HepG2 (cell line): ENCODE measurements at regions not wholly inside any gene's neighbourhood (a gene's known extent, or its start where the extent isn't known, plus 50 kb on each side); places are given as distances from the start of the nearest gene placed in this dataset.

ENCODE experiments used
- ATF6 ChIP-seq: sonication (generic); formaldehyde crosslinking; conservative IDR thresholded peaks from 2 replicates; pipeline ENCODE4 v1.4.0; 2020; ENCODE audit warnings: missing genetic modification reagents
- EP300 ChIP-seq, 3 experiments: sonication (generic) in 1 of 3; formaldehyde crosslinking in 1 of 3; IDR thresholded peaks; 2 replicates each; pipeline versions ENCODE4 v1.5.1 to v1.6.1; 2011 to 2020; ENCODE audit warnings: low read depth in 2 of 3, low read length in 2 of 3, borderline replicate concordance in 1 of 3, improper control_type of control experiment in 1 of 3, mild to moderate bottlenecking in 1 of 3, missing genetic modification reagents in 1 of 3, moderate library complexity in 1 of 3
- KLF15 ChIP-seq: sonication (generic); formaldehyde crosslinking; IDR thresholded peaks from 2 replicates; pipeline ENCODE4 v1.8.1; 2023; ENCODE audit warnings: borderline replicate concordance, mild to moderate bottlenecking, inconsistent platforms, missing genetic modification reagents, mixed read lengths
- MXI1 ChIP-seq: IDR thresholded peaks from 3 replicates; pipeline ENCODE4 v1.6.1; 2012; ENCODE audit warnings: low read depth, low read length, inconsistent platforms, borderline replicate concordance
- NBN ChIP-seq: fragments of 450-650 bp; conservative IDR thresholded peaks from 2 replicates; pipeline ENCODE4 v1.6.1; 2017
- POGZ ChIP-seq: sonication (generic); formaldehyde crosslinking; IDR thresholded peaks from 2 replicates; pipeline ENCODE4 v1.4.0; 2020; ENCODE audit warnings: mild to moderate bottlenecking, missing genetic modification reagents
- SNAPC4 ChIP-seq: sonication (generic); formaldehyde crosslinking; IDR thresholded peaks from 2 replicates; pipeline ENCODE4 v1.4.0; 2020; ENCODE audit warnings: mild to moderate bottlenecking, missing genetic modification reagents
- TCF12 ChIP-seq, 2 experiments: fragments of 450-650 bp in 1 of 2; sonication (generic) in 1 of 2; formaldehyde crosslinking in 1 of 2; IDR thresholded peaks; 2 replicates each; pipeline versions ENCODE4 v1.6.1 to v1.8.0; 2017 to 2022; ENCODE audit warnings: antibody characterized with exemption in 1 of 2, mild to moderate bottlenecking in 1 of 2, missing genetic modification reagents in 1 of 2, moderate library complexity in 1 of 2
- THYN1 ChIP-seq: sonication (generic); formaldehyde crosslinking; IDR thresholded peaks from 2 replicates; pipeline ENCODE4 v1.8.1; 2023; ENCODE audit warnings: low read depth, mild to moderate bottlenecking, moderate library complexity, missing genetic modification reagents, borderline replicate concordance
- ZFP36L1 ChIP-seq: sonication (generic); formaldehyde crosslinking; IDR thresholded peaks from 2 replicates; pipeline ENCODE4 v1.8.0; 2022; ENCODE audit warnings: mild to moderate bottlenecking, missing genetic modification reagents, moderate library complexity
- ZFX ChIP-seq: sonication (generic); formaldehyde crosslinking; IDR thresholded peaks from 2 replicates; pipeline ENCODE4 v1.4.0; 2020; ENCODE audit warnings: mild to moderate bottlenecking, low read depth, missing genetic modification reagents, moderate library complexity
- ZNF263 ChIP-seq: sonication (generic); formaldehyde crosslinking; IDR thresholded peaks from 2 replicates; pipeline ENCODE4 v1.4.0; 2020; ENCODE audit warnings: missing genetic modification reagents
- ZNF276 ChIP-seq: sonication (generic); formaldehyde crosslinking; IDR thresholded peaks from 2 replicates; pipeline ENCODE4 v1.4.0; 2020; ENCODE audit warnings: mild to moderate bottlenecking, low read depth, missing genetic modification reagents
- ZNF335 ChIP-seq: sonication (generic); formaldehyde crosslinking; IDR thresholded peaks from 2 replicates; pipeline ENCODE4 v1.4.0; 2020; ENCODE audit warnings: missing genetic modification reagents
- ZNF354B ChIP-seq: sonication (generic); formaldehyde crosslinking; IDR thresholded peaks from 2 replicates; pipeline ENCODE4 v1.8.0; 2022; ENCODE audit warnings: mild to moderate bottlenecking, missing genetic modification reagents
- ZNF562 ChIP-seq: sonication (generic); formaldehyde crosslinking; IDR thresholded peaks from 2 replicates; pipeline ENCODE4 v1.8.0; 2022; ENCODE audit warnings: missing genetic modification reagents, borderline replicate concordance
- ZSCAN22 ChIP-seq: sonication (generic); formaldehyde crosslinking; IDR thresholded peaks from 2 replicates; pipeline ENCODE4 v1.4.0; 2020; ENCODE audit warnings: mild to moderate bottlenecking, missing genetic modification reagents
- TF ChIP-seq, protein P1 (sequence below): IDR thresholded peaks from 2 replicates; pipeline ENCODE4 v1.6.1; 2016; ENCODE audit warnings: missing compliant biosample characterization, missing genetic modification reagents, borderline replicate concordance
- TF ChIP-seq, protein P2 (sequence below): sonication (generic); formaldehyde crosslinking; IDR thresholded peaks from 2 replicates; pipeline ENCODE4 v1.5.0; 2020; ENCODE audit warnings: missing genetic modification reagents

- TF ChIP-seq SNAPC4 (CRISPR knock-in tag) (no peak), MXI1 (no peak), ATF6 (CRISPR knock-in tag) (no peak), ZFP36L1 (peak; percentile 67; the same call in 1 of the 2 replicates), ZNF562 (CRISPR knock-in tag) (no peak), ZNF335 (no peak), EP300 (IDR thresholded peaks at IDR 0.05; ENCODE audit: low read depth in 2 of 2, low read length in 2 of 2) (peak; percentile 31 to 60; a peak in 3 of 4 replicates), EP300 (CRISPR knock-in tag; IDR thresholded peaks at IDR 0.05; ENCODE audit: borderline replicate concordance) (no peak), KLF15 (CRISPR knock-in tag) (no peak), ZNF276 (CRISPR knock-in tag) (no peak), ZNF354B (CRISPR knock-in tag) (no peak), NBN (no peak), ZSCAN22 (CRISPR knock-in tag) (no peak), ZFX (CRISPR knock-in tag) (0 out of 2 replicates have a peak, but pooled peaks have one; percentile 18), TCF12 (IDR thresholded peaks at IDR 0.05) (no peak), TCF12 (CRISPR knock-in tag; IDR thresholded peaks at IDR 0.05) (no peak), ZNF263 (CRISPR knock-in tag) (no peak), THYN1 (CRISPR knock-in tag) (no peak), POGZ (peak; percentile 85)
- TF ChIP-seq, protein P1, sequence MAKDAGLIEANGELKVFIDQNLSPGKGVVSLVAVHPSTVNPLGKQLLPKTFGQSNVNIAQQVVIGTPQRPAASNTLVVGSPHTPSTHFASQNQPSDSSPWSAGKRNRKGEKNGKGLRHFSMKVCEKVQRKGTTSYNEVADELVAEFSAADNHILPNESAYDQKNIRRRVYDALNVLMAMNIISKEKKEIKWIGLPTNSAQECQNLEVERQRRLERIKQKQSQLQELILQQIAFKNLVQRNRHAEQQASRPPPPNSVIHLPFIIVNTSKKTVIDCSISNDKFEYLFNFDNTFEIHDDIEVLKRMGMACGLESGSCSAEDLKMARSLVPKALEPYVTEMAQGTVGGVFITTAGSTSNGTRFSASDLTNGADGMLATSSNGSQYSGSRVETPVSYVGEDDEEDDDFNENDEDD (CRISPR knock-in tag) = no peak
- TF ChIP-seq, protein P2, sequence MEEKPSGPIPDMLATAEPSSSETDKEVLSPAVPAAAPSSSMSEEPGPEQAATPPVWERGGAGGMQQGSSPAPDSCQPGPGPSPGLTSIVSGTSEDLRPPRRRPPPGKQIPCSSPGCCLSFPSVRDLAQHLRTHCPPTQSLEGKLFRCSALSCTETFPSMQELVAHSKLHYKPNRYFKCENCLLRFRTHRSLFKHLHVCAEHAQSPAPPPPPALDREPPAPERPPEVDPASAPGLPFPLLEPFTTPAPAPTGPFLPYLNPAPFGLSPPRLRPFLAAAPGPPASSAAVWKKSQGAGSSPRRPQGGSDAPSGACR (CRISPR knock-in tag) = peak; percentile 53; the same call in 1 of the 2 replicates
Measured at GRCh38 chr3:83500422-83500821, 1458.4 kb upstream of the CADM2 start (continued).
